Left ventricle myocardium inferior (tissue), 1 donor: ENCODE measurements at regions not wholly inside any gene's neighbourhood (a gene's known extent, or its start where the extent isn't known, plus 50 kb on each side); places are given as distances from the start of the nearest gene placed in this dataset.
A peak's percentile ranks its signal among the peaks of the same experiment; 100 is the strongest.

ENCODE experiments used
- DNase-seq: peaks from one replicate; pipeline ENCODE4 v3.0.0-alpha.2; 2020
- H3K27ac ChIP-seq: fragments of 200-600 bp; replicated peaks from 2 replicates; pipeline ENCODE4 v1.8.0; 2021
- H3K27me3 ChIP-seq: fragments of 200-600 bp; 2 replicates; pipeline ENCODE4 v1.8.0; 2021; ENCODE audit warnings: low read depth
- H3K36me3 ChIP-seq: fragments of 200-600 bp; 2 replicates; pipeline ENCODE4 v1.8.0; 2021
- H3K4me1 ChIP-seq: fragments of 200-600 bp; 2 replicates; pipeline ENCODE4 v1.8.0; 2021
- H3K4me3 ChIP-seq: fragments of 200-600 bp; 2 replicates; pipeline ENCODE4 v1.8.0; 2021; ENCODE audit warnings: mild to moderate bottlenecking, moderate library complexity
- H3K9me3 ChIP-seq: fragments of 200-600 bp; replicated peaks from 2 replicates; pipeline ENCODE4 v1.8.0; 2021
- CTCF ChIP-seq: fragments of 200-600 bp; IDR thresholded peaks from 2 replicates; pipeline ENCODE4 v1.8.0; 2021; ENCODE audit warnings: antibody characterized with exemption, mild to moderate bottlenecking, borderline replicate concordance
- intact Hi-C: fragments of 100-400 bp; cut with micrococcal nuclease; formaldehyde crosslinking; loops from one replicate; pipeline ENCODE4 v1.11.0; 2022
- donor health status: DM: no; HTN: yes; CAD: no; lungs with severe emphysema.

GRCh38 chr14:22483863-22484593 is 105.0 kb downstream of the DAD1 start:
- H3K36me3 ChIP-seq: no peaks in the 10 kb centered on the region
- H3K9me3 ChIP-seq: no peaks in the 10 kb centered on the region
- H3K4me3 ChIP-seq: peak overlapping the region; percentile 17
- no peak for DNase-seq
- H3K27ac ChIP-seq: peak overlapping the region; percentile 88
- intact Hi-C loops: no loop called here
- peaks cover 95% of the 10 kb centered on the region for H3K4me1 ChIP-seq
- TF ChIP-seq CTCF: no peak
- H3K27me3 ChIP-seq: no peaks in the 10 kb centered on the region

- H3K4me1 ChIP-seq: peaks cover 95% of the 10 kb centered on the region
- peak overlapping the region; percentile 88 for H3K27ac ChIP-seq
- H3K9me3 ChIP-seq: no peaks in the 10 kb centered on the region
- no peak for DNase-seq
- H3K27me3 ChIP-seq: no peaks in the 10 kb centered on the region
- no peak for TF ChIP-seq CTCF
- intact Hi-C loops: no loop called here
- H3K4me3 ChIP-seq: peak overlapping the region; percentile 17
- H3K36me3 ChIP-seq: no peaks in the 10 kb centered on the region
These were observed 106.1 kb downstream of the DAD1 start for GRCh38 chr14:22482782-22483553.

- no peaks in the 10 kb centered on the region for H3K27me3 ChIP-seq
- H3K27ac ChIP-seq: peak overlapping the region; percentile 88
- peaks cover 95% of the 10 kb centered on the region for H3K4me1 ChIP-seq
- no peaks in the 10 kb centered on the region for H3K36me3 ChIP-seq
- DNase-seq: no peak
- no peak for TF ChIP-seq CTCF
- H3K4me3 ChIP-seq: peak overlapping the region; percentile 17
- intact Hi-C loops: no loop called here
- H3K9me3 ChIP-seq: no peaks in the 10 kb centered on the region
These were observed 106.8 kb downstream of the DAD1 start for GRCh38 chr14:22482085-22482694.

- intact Hi-C loops: no loop called here
- peaks cover 95% of the 10 kb centered on the region for H3K4me1 ChIP-seq
- H3K27me3 ChIP-seq: no peaks in the 10 kb centered on the region
- no peak for DNase-seq
- no peaks in the 10 kb centered on the region for H3K9me3 ChIP-seq
- H3K27ac ChIP-seq: peak overlapping the region; percentile 88
- H3K4me3 ChIP-seq: no peak overlapping the region
- TF ChIP-seq CTCF: no peak
- H3K36me3 ChIP-seq: no peaks in the 10 kb centered on the region
These were observed 107.5 kb downstream of the DAD1 start for GRCh38 chr14:22481546-22481945.

- intact Hi-C loops: loop anchor here (5.0 kb wide), 1 partner anchor 88 kb away; no protein-coding TSS in a partner anchor
- Histone ChIP-seq H3K4me1 (peaks cover 94% of the 10 kb centered on the region), H3K4me3 (no peak overlapping the region), H3K36me3 (no peaks in the 10 kb centered on the region), H3K27ac (no peak overlapping the region), H3K27me3 (no peaks in the 10 kb centered on the region), H3K9me3 (no peaks in the 10 kb centered on the region)
- TF ChIP-seq CTCF: no peak
- DNase-seq: no peak
These were observed 109.1 kb downstream of the DAD1 start for GRCh38 chr14:22479776-22480464.
